Left lung (tissue), 4 donors: ENCODE measurements at regions not wholly inside any gene's neighbourhood (a gene's known extent, or its start where the extent isn't known, plus 50 kb on each side); places are given as distances from the start of the nearest gene placed in this dataset.

Experiments used
- ATAC-seq: fragments of 200-7000 bp; cut with Tn5 transposase; one replicate; pipeline ENCODE4 v1.9.1; 2020; ENCODE audit warnings: moderate library complexity
- DNase-seq, 4 donors: peaks; one replicate each; pipeline ENCODE4 v3.0.0-alpha.2; 2013 to 2020
- H3K27ac ChIP-seq, 2 donors: fragments of 200-600 bp; sonication (generic) in 1 of 2; one replicate each; pipeline versions ENCODE4 v1.5.0 to v1.8.0; 2020 to 2021
- H3K27me3 ChIP-seq, 2 donors: fragments of 200-600 bp; sonication (generic) in 1 of 2; one replicate each; pipeline versions ENCODE4 v1.5.0 to v1.8.0; 2020 to 2021
- H3K36me3 ChIP-seq, 2 donors: fragments of 200-600 bp; sonication (generic) in 1 of 2; one replicate each; pipeline versions ENCODE4 v1.5.0 to v1.8.0; 2020 to 2021
- H3K4me1 ChIP-seq, 2 donors: fragments of 200-600 bp; one replicate each; pipeline ENCODE4 v1.8.0; 2021
- H3K4me3 ChIP-seq, 2 donors: fragments of 200-600 bp; sonication (generic) in 1 of 2; one replicate each; pipeline versions ENCODE4 v1.5.0 to v1.8.0; 2020 to 2021; ENCODE audit warnings: mild to moderate bottlenecking in 1 of 2
- H3K9me3 ChIP-seq, 2 donors: fragments of 200-600 bp; sonication (generic) in 1 of 2; one replicate each; pipeline versions ENCODE4 v1.5.0 to v1.8.0; 2020 to 2021
- CTCF ChIP-seq, 2 donors: fragments of 200-600 bp; sonication (generic) in 1 of 2; IDR thresholded peaks; one replicate each; pipeline versions ENCODE4 v1.5.0 to v1.8.0; 2021; ENCODE audit warnings: antibody characterized with exemption in 2 of 2
- intact Hi-C, 2 donors: fragments of 100-400 bp; cut with DNase I; formaldehyde crosslinking; loops; one replicate each; pipeline versions ENCODE4 v1.11.2 to v1.14.2; 2022
- donor health status: DM: no; HTN: yes; CAD: no.
- donor health status: DM: no; HTN: no; CAD: no.

DNA sequence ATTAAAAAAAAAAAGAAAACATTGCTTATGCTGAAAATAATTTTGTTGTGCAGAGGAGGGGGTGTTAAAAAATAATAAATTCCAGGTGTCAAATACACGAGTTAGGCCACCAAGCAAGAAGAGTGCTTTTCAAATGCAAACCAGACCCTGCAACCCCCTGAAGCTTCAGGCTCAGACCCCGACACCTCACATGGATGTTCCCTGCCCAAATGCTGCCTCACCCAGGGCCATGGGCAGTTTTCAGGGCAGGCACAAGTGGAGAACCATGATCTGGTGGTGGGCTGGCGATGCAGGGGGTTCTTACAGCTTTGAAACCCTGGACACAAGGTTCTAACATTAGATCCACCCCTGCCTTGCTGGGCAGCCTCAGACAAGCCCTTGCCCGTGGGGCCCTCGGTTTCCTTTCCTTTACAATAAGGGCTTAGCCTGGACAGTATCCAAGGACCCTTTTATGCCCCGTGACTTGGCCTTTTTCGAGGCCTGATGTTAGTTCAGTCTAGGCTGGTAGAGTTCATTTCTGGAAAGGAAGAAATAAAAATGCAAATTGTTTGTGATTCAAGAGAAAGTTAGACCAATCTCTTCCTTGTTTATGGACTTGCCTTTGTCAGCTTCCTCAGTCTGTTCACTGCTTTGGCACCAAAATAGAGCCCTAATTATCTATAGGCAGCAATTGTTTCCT is 168.7 kb downstream of the DDX1 start:
- Histone ChIP-seq H3K4me3 (no peak overlapping the region), H3K27ac (no peak overlapping the region), H3K27me3 (no peaks in the 10 kb centered on the region), H3K9me3 (no peaks in the 10 kb centered on the region), H3K36me3 (no peaks in the 10 kb centered on the region), H3K4me1 (no peaks in the 10 kb centered on the region)
- TF ChIP-seq CTCF (IDR thresholded peaks at IDR 0.05), result no peak
- DNase-seq (no peak), ATAC-seq (no peak)
- intact Hi-C loops, result no loop called here

DNA sequence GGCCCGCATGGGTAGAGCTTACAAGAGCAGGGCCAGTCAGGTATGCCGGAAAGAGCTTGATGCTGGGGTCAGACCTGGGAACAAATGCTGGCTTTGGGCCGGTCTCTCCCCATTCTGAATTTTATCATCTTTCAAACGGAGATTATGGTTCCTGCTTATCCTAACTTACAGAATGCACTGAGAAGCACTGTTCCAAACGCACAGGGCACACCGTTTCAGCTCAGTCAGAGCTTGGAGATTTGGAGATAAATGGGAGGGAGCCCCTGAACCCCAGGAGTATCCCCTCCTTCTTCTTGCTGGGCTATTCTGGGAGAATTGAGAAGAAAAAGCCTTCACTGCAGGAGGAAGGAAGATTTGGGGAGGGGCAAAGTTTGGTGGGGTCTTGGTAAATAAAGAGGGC is 169.4 kb downstream of the DDX1 start:
- no peak overlapping the region for H3K27ac ChIP-seq
- H3K9me3 ChIP-seq, result no peaks in the 10 kb centered on the region
- H3K4me1 ChIP-seq, result no peaks in the 10 kb centered on the region
- no peaks in the 10 kb centered on the region for H3K27me3 ChIP-seq
- H3K36me3 ChIP-seq, result no peaks in the 10 kb centered on the region
- intact Hi-C loops, result no loop called here
- H3K4me3 ChIP-seq, result no peak overlapping the region
- DNase-seq (no peak), ATAC-seq (no peak)
- TF ChIP-seq CTCF (IDR thresholded peaks at IDR 0.05), result no peak

- Histone ChIP-seq H3K9me3 (no peaks in the 10 kb centered on the region), H3K27me3 (no peaks in the 10 kb centered on the region), H3K4me1 (no peaks in the 10 kb centered on the region), H3K36me3 (no peaks in the 10 kb centered on the region), H3K4me3 (no peak overlapping the region), H3K27ac (no peak overlapping the region)
- ATAC-seq (no peak), DNase-seq (no peak)
- intact Hi-C loops, result no loop called here
- TF ChIP-seq CTCF (IDR thresholded peaks at IDR 0.05), result no peak
Measured at GRCh38 chr2:15761910-15762309, 170.2 kb downstream of the DDX1 start.

- H3K4me3 ChIP-seq, result no peak overlapping the region
- DNase-seq (no peak), ATAC-seq (no peak)
- no peaks in the 10 kb centered on the region for H3K27me3 ChIP-seq
- H3K27ac ChIP-seq, result no peak overlapping the region
- H3K4me1 ChIP-seq, result no peaks in the 10 kb centered on the region
- TF ChIP-seq CTCF (IDR thresholded peaks at IDR 0.05), result no peak
- no peaks in the 10 kb centered on the region for H3K36me3 ChIP-seq
- H3K9me3 ChIP-seq, result no peaks in the 10 kb centered on the region
- intact Hi-C loops, result no loop called here
Measured at GRCh38 chr2:15762449-15762848, 170.8 kb downstream of the DDX1 start.

DNA sequence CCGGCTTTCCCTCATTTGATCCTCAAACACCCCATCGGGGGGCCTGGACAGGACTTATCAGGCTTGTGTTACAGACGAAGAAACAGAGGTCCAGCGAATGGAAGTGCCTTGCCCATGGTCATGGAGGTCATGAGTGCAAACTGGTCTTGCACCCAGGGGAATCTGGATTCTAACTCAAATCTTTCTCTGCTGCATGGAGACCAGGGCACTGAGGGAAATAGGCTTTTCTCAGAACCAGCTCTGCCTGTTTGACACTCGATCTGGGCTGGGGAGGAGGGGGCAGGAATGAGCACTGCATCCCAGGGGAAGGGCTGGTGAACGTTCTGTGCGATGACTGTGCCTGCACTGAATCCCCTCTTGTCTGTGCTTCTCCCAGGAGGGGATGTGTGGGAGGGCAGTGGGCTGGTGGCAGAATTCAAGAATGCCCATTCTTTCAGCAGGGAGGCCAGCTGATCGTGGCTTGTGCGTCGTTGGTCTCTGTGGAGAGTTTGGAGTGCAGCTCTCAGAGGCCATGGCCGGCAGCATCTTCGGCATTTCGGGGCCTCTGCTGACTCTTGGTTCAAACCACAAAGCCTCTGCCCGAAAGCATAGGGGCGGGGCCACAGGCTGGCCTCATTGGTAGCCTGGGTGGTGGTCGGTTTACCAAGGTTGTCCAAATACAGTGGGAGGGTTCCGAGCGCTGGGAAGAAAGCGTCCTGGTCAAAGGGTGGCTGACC is 171.6 kb downstream of the DDX1 start:
- no peaks in the 10 kb centered on the region for H3K27me3 ChIP-seq
- H3K4me3 ChIP-seq, result no peak overlapping the region
- no peaks in the 10 kb centered on the region for H3K4me1 ChIP-seq
- intact Hi-C loops, result no loop called here
- no peak for TF ChIP-seq CTCF (IDR thresholded peaks at IDR 0.05)
- peak in 1 of 4 donors; percentile 72 for DNase-seq
- no peak overlapping the region for H3K27ac ChIP-seq
- no peaks in the 10 kb centered on the region for H3K36me3 ChIP-seq
- ATAC-seq, result no peak
- no peaks in the 10 kb centered on the region for H3K9me3 ChIP-seq
